22Rv1 (cell line): ENCODE measurements at regions not wholly inside any gene's neighbourhood (a gene's known extent, or its start where the extent isn't known, plus 50 kb on each side); places are given as distances from the start of the nearest gene placed in this dataset.

Experiments
- H3K27ac ChIP-seq: fragments of 450-650 bp; 2 replicates; pipeline ENCODE4 v1.5.1; 2017
- CTCF ChIP-seq: fragments of 450-650 bp; IDR thresholded peaks from 2 replicates; pipeline ENCODE4 v1.5.1; 2017; ENCODE audit warnings: mild to moderate bottlenecking
- ZFX ChIP-seq: fragments of 450-650 bp; IDR thresholded peaks from 2 replicates; pipeline ENCODE4 v1.6.1; 2017; ENCODE audit warnings: antibody characterized with exemption, borderline replicate concordance

GRCh38 chr20:10848810-10849370 lies 175.1 kb upstream of the JAG1 start:
- TF ChIP-seq CTCF (no peak), ZFX (no peak)
- no peak overlapping the region for H3K27ac ChIP-seq

- TF ChIP-seq CTCF (no peak), ZFX (no peak)
- no peak overlapping the region for H3K27ac ChIP-seq
Observed at GRCh38 chr20:10853176-10853575, 179.4 kb upstream of the JAG1 start.

GRCh38 chr20:10853731-10854130 lies 179.9 kb upstream of the JAG1 start:
- H3K27ac ChIP-seq, result no peak overlapping the region
- TF ChIP-seq CTCF, result no peak
- TF ChIP-seq ZFX, result no peak

GRCh38 chr20:10854976-10855375 lies 181.2 kb upstream of the JAG1 start:
- TF ChIP-seq CTCF, result no peak
- TF ChIP-seq ZFX, result no peak
- no peak overlapping the region for H3K27ac ChIP-seq

- TF ChIP-seq ZFX (no peak), CTCF (no peak)
Observed at GRCh38 chr20:10855778-10856177, 182.0 kb upstream of the JAG1 start.

GRCh38 chr20:10856237-10857015 lies 182.6 kb upstream of the JAG1 start:
- no peak overlapping the region for H3K27ac ChIP-seq
- TF ChIP-seq ZFX (no peak), CTCF (no peak)

More at GRCh38 chr20:10855778-10856177, 182.0 kb upstream of the JAG1 start:
- no peak overlapping the region for H3K27ac ChIP-seq

GRCh38 chr20:10857352-10858070 lies 183.7 kb upstream of the JAG1 start:
- no peak overlapping the region for H3K27ac ChIP-seq
- TF ChIP-seq CTCF, result no peak
- no peak for TF ChIP-seq ZFX
